ENCODE measurements at regions not wholly inside any gene's neighbourhood (a gene's known extent, or its start where the extent isn't known, plus 50 kb on each side); places are given as distances from the start of the nearest gene placed in this dataset.
"Not testable (repeated sequence)": the region's sequence is repeated elsewhere in the genome, so short reads cannot be mapped to it uniquely, and the experiment has no call there.

GRCh38 chr3:144875211-144875610 is 903.6 kb downstream of the DIPK2A start:
- Histone ChIP-seq H3K9ac (ENCODE audit: low read depth in 2 of 2, low read length in 2 of 2) (no peak overlapping the region), H3K27me3 (no peaks in the 10 kb centered on the region), H3K4me1 (no peaks in the 10 kb centered on the region), H3K27ac (no peak overlapping the region), H3K9me3 (no peaks in the 10 kb centered on the region), H3K36me3 (no peaks in the 10 kb centered on the region), H3K4me3 (no peak overlapping the region)
- DNase-seq, result no peak
- intact Hi-C loops (cut with DNase I), result no loop called here
- TF ChIP-seq CTCF (IDR thresholded peaks at IDR 0.05), result no peak

GRCh38 chr3:144877356-144877755 is 905.7 kb downstream of the DIPK2A start:
- no peaks in the 10 kb centered on the region for H3K27me3 ChIP-seq
- H3K9ac ChIP-seq (ENCODE audit: low read depth in 2 of 2, low read length in 2 of 2), result no peak overlapping the region
- intact Hi-C loops (cut with DNase I), result no loop called here
- no peak overlapping the region for H3K4me3 ChIP-seq
- TF ChIP-seq CTCF (IDR thresholded peaks at IDR 0.05), result no peak
- H3K4me1 ChIP-seq, result no peaks in the 10 kb centered on the region
- H3K27ac ChIP-seq, result no peak overlapping the region
- no peak for DNase-seq
- no peaks in the 10 kb centered on the region for H3K36me3 ChIP-seq
- H3K9me3 ChIP-seq, result no peaks in the 10 kb centered on the region

GRCh38 chr3:144879701-144880100 is 908.1 kb downstream of the DIPK2A start:
- no peak overlapping the region for H3K27ac ChIP-seq
- no peak for DNase-seq
- intact Hi-C loops (cut with DNase I), result no loop called here
- no peaks in the 10 kb centered on the region for H3K9me3 ChIP-seq
- H3K4me3 ChIP-seq, result no peak overlapping the region
- H3K4me1 ChIP-seq, result no peaks in the 10 kb centered on the region
- no peak overlapping the region for H3K9ac ChIP-seq (ENCODE audit: low read depth in 2 of 2, low read length in 2 of 2)
- no peaks in the 10 kb centered on the region for H3K36me3 ChIP-seq
- TF ChIP-seq CTCF (IDR thresholded peaks at IDR 0.05), result no peak
- no peaks in the 10 kb centered on the region for H3K27me3 ChIP-seq

- no peak for DNase-seq
- H3K27me3 ChIP-seq, result no peaks in the 10 kb centered on the region
- H3K9ac ChIP-seq (ENCODE audit: low read depth in 2 of 2, low read length in 2 of 2), result no peak overlapping the region
- H3K36me3 ChIP-seq, result no peaks in the 10 kb centered on the region
- no peak overlapping the region for H3K4me3 ChIP-seq
- no peaks in the 10 kb centered on the region for H3K9me3 ChIP-seq
- no peak overlapping the region for H3K27ac ChIP-seq
- H3K4me1 ChIP-seq, result no peaks in the 10 kb centered on the region
- no peak for TF ChIP-seq CTCF (IDR thresholded peaks at IDR 0.05)
- intact Hi-C loops (cut with DNase I), result no loop called here
These were observed 922.4 kb downstream of the DIPK2A start for GRCh38 chr3:144893980-144894379.

- no peak for TF ChIP-seq CTCF (IDR thresholded peaks at IDR 0.05)
- H3K27me3 ChIP-seq, result no peaks in the 10 kb centered on the region
- no peak overlapping the region for H3K27ac ChIP-seq
- no peak overlapping the region for H3K4me3 ChIP-seq
- H3K9me3 ChIP-seq, result no peaks in the 10 kb centered on the region
- H3K9ac ChIP-seq (ENCODE audit: low read depth in 2 of 2, low read length in 2 of 2), result no peak overlapping the region
- H3K36me3 ChIP-seq, result no peaks in the 10 kb centered on the region
- H3K4me1 ChIP-seq, result no peaks in the 10 kb centered on the region
- intact Hi-C loops (cut with DNase I), result no loop called here
- no peak for DNase-seq
These were observed 923.0 kb downstream of the DIPK2A start for GRCh38 chr3:144894576-144894975.

- no peak overlapping the region for H3K9ac ChIP-seq (ENCODE audit: low read depth in 2 of 2, low read length in 2 of 2)
- no peak overlapping the region for H3K4me3 ChIP-seq
- no peaks in the 10 kb centered on the region for H3K27me3 ChIP-seq
- no peak for DNase-seq
- no peaks in the 10 kb centered on the region for H3K9me3 ChIP-seq
- no peak overlapping the region for H3K27ac ChIP-seq
- TF ChIP-seq CTCF (IDR thresholded peaks at IDR 0.05), result no peak
- no peaks in the 10 kb centered on the region for H3K36me3 ChIP-seq
- intact Hi-C loops (cut with DNase I), result no loop called here
- H3K4me1 ChIP-seq, result no peaks in the 10 kb centered on the region
These were observed 928.7 kb downstream of the DIPK2A start for GRCh38 chr3:144900366-144900765.

- H3K4me1 ChIP-seq; H3K4me3 ChIP-seq; H3K27me3 ChIP-seq; H3K27ac ChIP-seq; H3K36me3 ChIP-seq; DNase-seq; H3K9ac ChIP-seq (ENCODE audit: low read depth in 2 of 2, low read length in 2 of 2); H3K9me3 ChIP-seq; intact Hi-C loops (cut with DNase I): not testable (repeated sequence)
These were observed 936.0 kb downstream of the DIPK2A start for GRCh38 chr3:144907581-144907980.

All from colonic mucosa (tissue), 4 donors.